BLaER1 treated with 17β-estradiol and CSF1 and Interleukin-3, amounts not matched to agents 10 nM and 100 nM (cell line): ENCODE measurements at regions not wholly inside any gene's neighbourhood (a gene's known extent, or its start where the extent isn't known, plus 50 kb on each side); places are given as distances from the start of the nearest gene placed in this dataset.
A peak's percentile ranks its signal among the peaks of the same experiment; 100 is the strongest.
"Not testable (repeated sequence)": the region's sequence is repeated elsewhere in the genome, so short reads cannot be mapped to it uniquely, and the experiment has no call there.

Experiments used
- H3K27ac ChIP-seq, 11 experiments: shearing (Covaris generic); formaldehyde crosslinking; 2 replicates each; pipeline ENCODE4 v1.8.1; 2022
- H3K27me3 ChIP-seq, 11 experiments: shearing (Covaris generic); formaldehyde crosslinking; 2 replicates each; pipeline ENCODE4 v1.8.1; 2022
- H3K36me3 ChIP-seq, 11 experiments: shearing (Covaris generic); formaldehyde crosslinking; 2 replicates each; pipeline ENCODE4 v1.8.1; 2022
- H3K4me1 ChIP-seq, 10 experiments: shearing (Covaris generic); formaldehyde crosslinking; 2 replicates each; pipeline ENCODE4 v1.8.1; 2022
- H3K4me2 ChIP-seq, 11 experiments: shearing (Covaris generic); formaldehyde crosslinking; 2 replicates each; pipeline ENCODE4 v1.8.1; 2022
- H3K4me3 ChIP-seq, 10 experiments: shearing (Covaris generic); formaldehyde crosslinking; 2 replicates each; pipeline ENCODE4 v1.8.1; 2022
- H3K9ac ChIP-seq, 11 experiments: shearing (Covaris generic); formaldehyde crosslinking; 2 replicates each; pipeline ENCODE4 v1.8.1; 2022
- H3K9me3 ChIP-seq, 11 experiments: shearing (Covaris generic); formaldehyde crosslinking; replicated peaks in 1 of 11; 2 replicates each; pipeline ENCODE4 v1.8.1; 2022
- H4K20me1 ChIP-seq, 11 experiments: shearing (Covaris generic); formaldehyde crosslinking; 2 replicates each; pipeline ENCODE4 v1.8.1; 2022
- Cebpa-rat ChIP-seq, 11 experiments: shearing (Covaris generic); IDR thresholded peaks; 2 replicates each; pipeline ENCODE4 v1.8.1; 2022

DNA sequence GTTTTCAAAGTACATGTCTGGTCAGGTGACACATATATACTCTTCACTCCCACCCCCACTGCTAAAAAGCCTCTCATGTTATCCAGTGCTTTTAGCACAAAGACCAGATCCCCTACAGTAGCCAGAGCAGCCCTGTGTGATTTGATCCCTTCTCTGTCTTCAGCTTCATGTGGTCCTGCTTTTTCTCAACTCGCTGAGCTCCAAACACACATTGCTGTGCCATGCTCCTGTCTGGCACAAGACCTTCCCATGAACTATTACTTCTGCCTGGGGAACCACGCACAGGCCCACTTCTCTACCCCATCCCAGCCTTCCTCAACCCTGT lies 127.1 kb downstream of the RASSF10 start:
- peaks cover 0 to 14% (median 0%) of the 10 kb centered on the region in 11 experiments; a peak in 3 of 22 replicates for H3K27me3 ChIP-seq
- TF ChIP-seq Cebpa-rat (IDR thresholded peaks at IDR 0.05) = no peak
- H4K20me1 ChIP-seq = peaks cover 0 to 14% (median 0%) of the 10 kb centered on the region in 11 experiments; a peak in 2 of 22 replicates
- H3K9ac ChIP-seq = no peak overlapping the region
- H3K4me3 ChIP-seq = no peak overlapping the region
- H3K4me2 ChIP-seq = peak overlapping the region; percentile 51 to 90 (median 81)
- peaks cover 5 to 19% (median 16%) of the 10 kb centered on the region in 11 experiments; a peak in 20 of 22 replicates for H3K9me3 ChIP-seq
- peaks cover 33 to 85% (median 73%) of the 10 kb centered on the region in 10 experiments for H3K4me1 ChIP-seq
- no peak overlapping the region for H3K27ac ChIP-seq
- H3K36me3 ChIP-seq = no peaks in the 10 kb centered on the region

DNA sequence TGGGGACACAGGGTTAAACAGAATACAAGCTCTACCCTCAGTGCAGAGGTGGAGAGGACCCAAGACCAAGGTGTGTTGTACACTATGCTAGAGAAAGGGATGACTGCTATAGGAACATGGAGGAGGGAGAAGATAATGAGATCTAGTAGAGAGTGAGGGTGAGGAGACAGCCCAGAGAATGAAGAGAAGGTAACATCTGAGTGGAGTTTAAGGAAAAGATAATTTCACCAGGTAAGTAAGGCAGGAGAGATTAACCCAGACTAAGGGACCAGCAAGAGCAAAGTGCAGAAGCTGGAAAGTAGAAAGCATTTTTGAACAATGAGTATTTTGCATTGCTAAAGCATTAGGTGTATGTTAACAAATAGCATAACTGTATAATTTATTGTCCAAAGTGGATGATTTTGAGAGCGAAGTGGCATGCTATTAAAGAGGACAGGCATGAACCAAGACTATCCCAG lies 128.8 kb downstream of the RASSF10 start:
- H3K27ac ChIP-seq = no peak overlapping the region
- H3K27me3 ChIP-seq = peaks cover 0 to 14% (median 0%) of the 10 kb centered on the region in 11 experiments; a peak in 3 of 22 replicates
- H3K9me3 ChIP-seq = peaks cover 0 to 11% (median 9%) of the 10 kb centered on the region in 11 experiments; a peak in 13 of 22 replicates
- no peak for TF ChIP-seq Cebpa-rat (IDR thresholded peaks at IDR 0.05)
- no peaks in the 10 kb centered on the region for H3K36me3 ChIP-seq
- H3K9ac ChIP-seq = no peak overlapping the region
- H3K4me2 ChIP-seq = peak overlapping the region in 8 of 11 experiments; percentile 6 to 84 (median 58); a peak in 9 of 22 replicates
- no peak overlapping the region for H3K4me3 ChIP-seq
- peaks cover 27 to 81% (median 67%) of the 10 kb centered on the region in 10 experiments for H3K4me1 ChIP-seq
- H4K20me1 ChIP-seq = peaks cover 0 to 14% (median 0%) of the 10 kb centered on the region in 11 experiments; a peak in 2 of 22 replicates

DNA sequence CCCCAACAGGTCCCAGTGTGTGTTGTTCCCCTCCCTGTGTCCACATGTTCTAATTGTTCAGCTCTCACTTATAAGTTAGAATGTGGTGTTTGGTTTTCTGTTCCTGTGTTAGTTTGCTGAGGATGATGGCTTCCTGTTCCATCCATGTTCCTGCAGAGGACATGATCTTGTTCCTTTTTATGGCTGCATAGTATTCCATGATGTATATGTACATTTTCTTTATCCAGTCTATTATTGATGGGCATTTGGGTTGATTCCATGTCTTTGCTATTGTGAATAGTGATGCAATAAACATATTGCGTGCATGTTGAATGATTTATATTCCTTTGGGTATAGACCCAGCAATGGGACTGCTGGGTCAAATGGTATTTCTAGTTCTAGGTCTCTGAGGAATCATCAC lies 130.0 kb downstream of the RASSF10 start:
- not testable (repeated sequence) for H3K9ac ChIP-seq, H3K27ac ChIP-seq, H3K36me3 ChIP-seq, H3K4me3 ChIP-seq, H3K4me2 ChIP-seq
- peaks cover 0 to 11% (median 9%) of the 10 kb centered on the region in 11 experiments; a peak in 13 of 22 replicates for H3K9me3 ChIP-seq
- peaks cover 27 to 69% (median 56%) of the 10 kb centered on the region in 10 experiments for H3K4me1 ChIP-seq
- H4K20me1 ChIP-seq = peaks cover 0 to 14% (median 0%) of the 10 kb centered on the region in 11 experiments; a peak in 2 of 22 replicates
- H3K27me3 ChIP-seq = peaks cover 0 to 13% (median 0%) of the 10 kb centered on the region in 11 experiments; a peak in 3 of 22 replicates

DNA sequence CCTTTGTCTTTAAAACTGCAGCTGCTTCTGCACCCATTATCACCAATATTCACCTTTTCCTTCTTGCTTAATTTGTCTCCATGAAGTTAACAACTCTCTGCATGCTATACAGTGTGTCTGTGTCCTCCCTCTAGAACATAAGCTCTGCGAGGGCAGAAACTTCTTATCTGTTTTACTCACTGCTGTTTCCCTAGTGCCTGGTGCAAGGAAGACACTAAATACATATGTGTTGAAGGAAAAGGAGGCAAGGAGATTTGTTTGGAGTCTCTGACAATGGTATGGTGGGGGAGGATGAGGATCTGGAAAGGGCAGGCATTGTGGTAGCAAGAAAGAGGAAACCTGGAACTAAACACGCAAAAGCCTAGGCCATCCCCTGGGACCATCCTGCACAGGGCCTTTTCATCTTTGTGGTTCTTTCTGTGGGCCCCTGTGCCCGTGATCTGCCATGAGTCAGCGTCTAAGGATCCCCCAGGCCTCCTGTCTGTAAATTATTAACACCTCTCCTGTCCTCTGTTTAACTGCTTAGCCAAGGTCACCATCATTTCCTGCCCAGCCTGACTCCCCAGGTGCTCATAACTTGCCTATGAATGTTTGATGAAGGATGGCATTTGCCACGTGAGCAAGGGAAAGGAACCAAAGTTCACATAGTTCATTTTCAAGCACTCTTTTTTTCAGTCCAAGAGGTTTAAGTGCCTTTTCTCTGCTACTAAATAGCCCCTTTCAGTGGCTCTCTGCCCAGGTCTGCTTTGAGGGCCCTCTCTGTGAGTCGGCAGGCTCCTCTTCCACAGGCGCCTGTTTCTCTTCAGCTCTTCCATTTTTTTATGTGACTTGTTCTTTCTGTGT lies 131.1 kb downstream of the RASSF10 start:
- Histone ChIP-seq H3K4me2 (peak overlapping the region in 10 of 11 experiments; percentile 12 to 78 (median 62); a peak in 20 of 22 replicates), H3K9me3 (peaks cover 0 to 11% (median 9%) of the 10 kb centered on the region in 11 experiments; a peak in 13 of 22 replicates), H3K4me3 (no peak overlapping the region), H3K27me3 (peaks cover 0 to 8% (median 0%) of the 10 kb centered on the region in 11 experiments; a peak in 3 of 22 replicates), H3K27ac (peak overlapping the region in 3 of 11 experiments; percentile 13 to 47 (median 36); a peak in 5 of 22 replicates), H3K9ac (peak overlapping the region in 2 of 11 experiments; percentile 7 to 19; a peak in 1 of 22 replicates), H3K36me3 (no peaks in the 10 kb centered on the region), H3K4me1 (peaks cover 18 to 57% (median 44%) of the 10 kb centered on the region in 10 experiments), H4K20me1 (peaks cover 0 to 6% (median 0%) of the 10 kb centered on the region in 11 experiments; a peak in 2 of 22 replicates)
- TF ChIP-seq Cebpa-rat (IDR thresholded peaks at IDR 0.05) = no peak

DNA sequence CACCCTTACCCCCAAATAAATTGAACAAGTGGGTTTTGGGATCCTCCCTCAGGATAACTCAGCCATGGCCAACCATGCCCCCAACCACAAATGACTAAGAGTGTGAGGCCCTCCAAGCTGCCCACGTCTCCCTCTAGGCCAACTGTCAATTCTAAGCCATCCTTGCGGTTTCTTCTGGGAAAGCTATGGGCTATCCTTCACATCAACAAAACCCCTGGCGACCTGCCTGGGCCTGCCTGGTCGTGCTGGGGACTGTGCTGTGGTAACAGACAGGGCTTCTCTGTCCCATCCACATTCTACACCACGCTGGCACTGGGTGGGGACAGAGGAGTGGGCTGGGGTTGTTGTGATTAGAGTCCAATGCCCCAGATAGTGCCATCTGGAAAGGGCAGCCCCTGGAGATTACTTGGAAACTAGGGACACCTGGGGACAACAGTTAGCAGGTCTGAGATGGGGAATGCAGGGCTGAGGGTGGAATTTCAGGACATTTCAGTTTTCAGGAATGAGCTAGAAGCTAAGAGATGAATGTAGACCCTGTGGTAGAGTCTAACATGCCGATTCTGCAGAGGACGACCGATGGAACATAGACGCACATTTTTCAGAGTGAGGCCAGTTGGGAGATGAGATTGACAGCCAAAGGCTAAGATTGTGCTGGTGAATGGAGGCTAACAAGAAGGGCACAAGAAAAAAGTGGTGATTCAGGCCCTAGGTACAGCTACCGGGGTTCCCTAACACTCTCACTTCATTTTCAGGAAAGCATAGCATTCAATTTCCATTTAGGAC lies 131.9 kb downstream of the RASSF10 start:
- Histone ChIP-seq H3K4me3 (no peak overlapping the region), H3K4me1 (peaks cover 10 to 55% (median 36%) of the 10 kb centered on the region in 10 experiments), H3K36me3 (no peaks in the 10 kb centered on the region), H3K9me3 (peaks cover 0 to 11% (median 9%) of the 10 kb centered on the region in 11 experiments; a peak in 13 of 22 replicates), H4K20me1 (peaks cover 0 to 5% (median 0%) of the 10 kb centered on the region in 11 experiments; a peak in 1 of 22 replicates), H3K27ac (peak overlapping the region in 3 of 11 experiments; percentile 13 to 47 (median 36); a peak in 5 of 22 replicates), H3K9ac (0 out of 22 replicates have a peak overlapping the region, but pooled peaks of 2 of the 11 experiments have one; percentile 7 to 19), H3K4me2 (peak overlapping the region in 10 of 11 experiments; percentile 12 to 78 (median 62); a peak in 19 of 22 replicates), H3K27me3 (peaks cover 0 to 8% (median 0%) of the 10 kb centered on the region in 11 experiments; a peak in 3 of 22 replicates)
- TF ChIP-seq Cebpa-rat (IDR thresholded peaks at IDR 0.05) = no peak

- Histone ChIP-seq H3K27ac (no peak overlapping the region), H3K9ac (no peak overlapping the region), H3K4me1 (peaks cover 6 to 45% (median 29%) of the 10 kb centered on the region in 10 experiments; a peak in 18 of 20 replicates), H3K4me2 (peak overlapping the region in 8 of 11 experiments; percentile 36 to 78 (median 65); a peak in 14 of 22 replicates), H3K27me3 (peaks cover 0 to 8% (median 0%) of the 10 kb centered on the region in 11 experiments; a peak in 3 of 22 replicates), H3K9me3 (peaks cover 0 to 11% (median 9%) of the 10 kb centered on the region in 11 experiments; a peak in 13 of 22 replicates), H3K4me3 (no peak overlapping the region), H3K36me3 (no peaks in the 10 kb centered on the region), H4K20me1 (no peaks in the 10 kb centered on the region)
- no peak for TF ChIP-seq Cebpa-rat (IDR thresholded peaks at IDR 0.05)
Measured at GRCh38 chr11:13141731-13142709, 132.9 kb downstream of the RASSF10 start.

DNA sequence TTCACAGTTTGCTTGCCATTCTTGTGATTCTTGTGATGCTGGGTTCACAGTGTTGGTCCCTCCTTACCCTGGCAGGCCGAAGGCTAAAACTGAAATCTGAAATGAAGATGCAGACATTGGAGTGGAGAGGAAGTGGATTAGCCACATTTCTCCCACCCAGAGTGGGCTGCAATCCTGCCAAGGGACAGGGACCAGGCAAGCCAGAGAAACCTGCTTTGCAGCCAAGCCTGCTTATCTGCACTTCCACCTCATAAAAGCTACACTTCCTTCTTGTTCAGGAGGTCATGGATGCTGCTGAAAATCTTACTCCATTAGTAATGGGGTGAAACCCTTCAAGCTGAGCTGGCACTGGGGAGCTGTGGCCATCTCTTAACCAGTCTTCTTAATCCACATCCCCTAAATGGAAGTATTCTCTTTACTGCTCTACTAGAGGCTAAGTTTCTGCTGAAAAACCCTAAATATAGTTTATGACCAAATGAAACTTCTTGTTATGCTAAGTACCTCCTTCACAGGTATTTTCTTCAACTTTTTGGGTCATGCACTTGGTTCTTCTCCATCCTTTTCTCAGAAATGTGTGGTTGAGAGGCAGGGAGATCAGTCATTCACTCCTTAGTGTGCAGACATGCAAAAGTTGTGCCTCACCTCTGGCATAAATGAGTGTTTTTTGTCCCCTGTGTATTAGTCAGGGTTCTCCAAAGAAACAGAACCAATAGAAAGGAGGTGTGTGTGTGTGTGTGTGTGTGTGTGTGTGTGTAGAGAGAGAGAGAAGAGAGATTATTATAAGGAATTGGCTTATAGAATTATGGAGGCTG lies 133.9 kb upstream of the BMAL1 start:
- Histone ChIP-seq H3K9ac (no peak overlapping the region), H3K4me3 (no peak overlapping the region), H3K4me2 (no peak overlapping the region; a peak in 1 of 22 replicates), H3K4me1 (peaks cover 6 to 32% (median 21%) of the 10 kb centered on the region in 10 experiments; a peak in 18 of 20 replicates), H3K27ac (no peak overlapping the region), H3K36me3 (no peaks in the 10 kb centered on the region), H4K20me1 (no peaks in the 10 kb centered on the region), H3K9me3 (peaks cover 0 to 11% (median 9%) of the 10 kb centered on the region in 11 experiments; a peak in 13 of 22 replicates), H3K27me3 (peaks cover 0 to 8% (median 0%) of the 10 kb centered on the region in 11 experiments; a peak in 2 of 22 replicates)
- no peak for TF ChIP-seq Cebpa-rat (IDR thresholded peaks at IDR 0.05)
